HL-60 (cell line): ENCODE measurements at regions not wholly inside any gene's neighbourhood (a gene's known extent, or its start where the extent isn't known, plus 50 kb on each side); places are given as distances from the start of the nearest gene placed in this dataset.

Experiments
- CTCF ChIP-seq: IDR thresholded peaks from one replicate; pipeline ENCODE4 v1.5.1; 2011; ENCODE audit warnings: low read length, control low read depth, inconsistent platforms; ENCODE audit not compliant: insufficient read depth
- GABPA ChIP-seq: IDR thresholded peaks from 2 replicates; pipeline ENCODE4 v1.6.1; 2012; ENCODE audit warnings: low read depth
- POLR2AphosphoS5 ChIP-seq: IDR thresholded peaks from 2 replicates; pipeline ENCODE4 v1.6.1; 2012; ENCODE audit warnings: low read depth
- REST ChIP-seq: IDR thresholded peaks from 2 replicates; pipeline ENCODE4 v1.6.1; 2012; ENCODE audit warnings: low read depth; ENCODE audit not compliant: insufficient replicate concordance
- SPI1 ChIP-seq: IDR thresholded peaks from 2 replicates; pipeline ENCODE4 v1.6.1; 2012; ENCODE audit warnings: low read depth, mild to moderate bottlenecking, borderline replicate concordance

GRCh38 chr15:73803806-73804205, 50.7 kb upstream of the INSYN1 start:
- TF ChIP-seq CTCF (no peak), POLR2AphosphoS5 (no peak), GABPA (no peak), SPI1 (no peak), REST (no peak)
